Activated B cell treated with CpG ODN at 0.5 μM for 24 hours (primary cell): ENCODE measurements at regions not wholly inside any gene's neighbourhood (a gene's known extent, or its start where the extent isn't known, plus 50 kb on each side); places are given as distances from the start of the nearest gene placed in this dataset.

ENCODE experiments used
- ATAC-seq: fragments of 200-7000 bp; cut with Tn5 transposase; one replicate; pipeline ENCODE4 v1.10.0; 2021; ENCODE audit warnings: low read depth, mild to moderate bottlenecking, moderate library complexity
- CTCF ChIA-PET: fragments of 350-600 bp; sonication (Branson Sonifier 250); formaldehyde crosslinking; loops from one replicate; lab custom pipeline; 2021; ENCODE audit warnings: antibody characterized with exemption; lab: Charles Lee
- POLR2A ChIA-PET: fragments of 350-600 bp; sonication (Branson Sonifier 250); formaldehyde crosslinking; loops from one replicate; lab custom pipeline; 2021; ENCODE audit warnings: antibody characterized with exemption; lab: Charles Lee
- DNase-seq: peaks from one replicate; pipeline ENCODE4 v3.0.0; 2022
- H3K27ac Mint-ChIP-seq: one replicate; pipeline ENCODE4 v1.8.0; 2020; ENCODE audit warnings: mixed read lengths
- H3K27me3 Mint-ChIP-seq: one replicate; pipeline ENCODE4 v1.8.0; 2021; ENCODE audit warnings: mixed read lengths
- H3K36me3 Mint-ChIP-seq: one replicate; pipeline ENCODE4 v1.8.0; 2021; ENCODE audit warnings: low read depth, mixed read lengths
- H3K4me1 Mint-ChIP-seq: one replicate; pipeline ENCODE4 v1.8.0; 2021; ENCODE audit warnings: mixed read lengths
- H3K4me3 Mint-ChIP-seq: one replicate; pipeline ENCODE4 v1.8.0; 2020; ENCODE audit warnings: mild to moderate bottlenecking, mixed read lengths
- H3K9me3 Mint-ChIP-seq: one replicate; pipeline ENCODE4 v1.8.0; 2020; ENCODE audit warnings: mixed read lengths
- CTCF ChIP-seq: fragments of 200-600 bp; IDR thresholded peaks from one replicate; pipeline ENCODE4 v1.8.0; 2022; ENCODE audit warnings: antibody characterized with exemption, mild to moderate bottlenecking
- intact Hi-C: fragments of 100-400 bp; cut with micrococcal nuclease; formaldehyde crosslinking; loops from one replicate; pipeline ENCODE4 v1.15.1; 2024

GRCh38 chr22:47315862-47316419, 553.5 kb downstream of the TBC1D22A start:
- Mint-ChIP-seq H3K4me3 (no peak overlapping the region), H3K27ac (no peak overlapping the region), H3K4me1 (no peaks in the 10 kb centered on the region), H3K36me3 (no peaks in the 10 kb centered on the region), H3K27me3 (peaks cover 8% of the 10 kb centered on the region), H3K9me3 (peaks cover 6% of the 10 kb centered on the region)
- ATAC-seq, result no peak
- intact Hi-C loops, result no loop called here
- POLR2A ChIA-PET, result no interaction called here
- TF ChIP-seq CTCF, result no peak
- no peak for DNase-seq
- CTCF ChIA-PET, result no interaction called here

- peaks cover 3% of the 10 kb centered on the region for H3K27me3 Mint-ChIP-seq
- peaks cover 3% of the 10 kb centered on the region for H3K9me3 Mint-ChIP-seq
- ATAC-seq (no peak), DNase-seq (no peak)
- H3K27ac Mint-ChIP-seq, result no peak overlapping the region
- no peaks in the 10 kb centered on the region for H3K4me1 Mint-ChIP-seq
- H3K4me3 Mint-ChIP-seq, result no peak overlapping the region
- H3K36me3 Mint-ChIP-seq, result no peaks in the 10 kb centered on the region
- no peak for TF ChIP-seq CTCF
- intact Hi-C loops, result no loop called here
- ChIA-PET POLR2A (no interaction called here), CTCF (no interaction called here)
Measured at GRCh38 chr22:47310601-47311000, 548.2 kb downstream of the TBC1D22A start.

- H3K9me3 Mint-ChIP-seq, result peaks cover 3% of the 10 kb centered on the region
- CTCF ChIA-PET, result no interaction called here
- no peaks in the 10 kb centered on the region for H3K4me1 Mint-ChIP-seq
- TF ChIP-seq CTCF, result no peak
- no peak overlapping the region for H3K27ac Mint-ChIP-seq
- intact Hi-C loops, result no loop called here
- peaks cover 2% of the 10 kb centered on the region for H3K27me3 Mint-ChIP-seq
- POLR2A ChIA-PET, result no interaction called here
- H3K4me3 Mint-ChIP-seq, result no peak overlapping the region
- DNase-seq (no peak), ATAC-seq (no peak)
- no peaks in the 10 kb centered on the region for H3K36me3 Mint-ChIP-seq
Measured at GRCh38 chr22:47309946-47310345, 547.5 kb downstream of the TBC1D22A start.

- Mint-ChIP-seq H3K27ac (no peak overlapping the region), H3K27me3 (peaks cover 2% of the 10 kb centered on the region), H3K4me3 (no peak overlapping the region), H3K9me3 (peaks cover 3% of the 10 kb centered on the region), H3K36me3 (no peaks in the 10 kb centered on the region), H3K4me1 (no peaks in the 10 kb centered on the region)
- CTCF ChIA-PET, result no interaction called here
- intact Hi-C loops, result no loop called here
- DNase-seq (no peak), ATAC-seq (no peak)
- POLR2A ChIA-PET, result no interaction called here
- no peak for TF ChIP-seq CTCF
Measured at GRCh38 chr22:47309476-47309875, 547.0 kb downstream of the TBC1D22A start.

GRCh38 chr22:47308886-47309285, 546.4 kb downstream of the TBC1D22A start:
- CTCF ChIA-PET, result no interaction called here
- DNase-seq (no peak), ATAC-seq (no peak)
- Mint-ChIP-seq H3K4me1 (no peaks in the 10 kb centered on the region), H3K36me3 (no peaks in the 10 kb centered on the region), H3K27me3 (peaks cover 2% of the 10 kb centered on the region), H3K9me3 (peaks cover 3% of the 10 kb centered on the region), H3K27ac (no peak overlapping the region), H3K4me3 (no peak overlapping the region)
- intact Hi-C loops, result no loop called here
- POLR2A ChIA-PET, result no interaction called here
- TF ChIP-seq CTCF, result no peak
